ENCODE measurements at regions not wholly inside any gene's neighbourhood (a gene's known extent, or its start where the extent isn't known, plus 50 kb on each side); places are given as distances from the start of the nearest gene placed in this dataset.
"Not testable (repeated sequence)": the region's sequence is repeated elsewhere in the genome, so short reads cannot be mapped to it uniquely, and the experiment has no call there.

GRCh38 chr6:58008001-58008335, 690.5 kb downstream of the PRIM2 start:
- H3K9me3 ChIP-seq; intact Hi-C loops (cut with DNase I; ENCODE audit: low total_unique reads); DNase-seq (ENCODE audit: low spot score in 2 of 2); H3K36me3 ChIP-seq; H3K27me3 ChIP-seq; H3K4me3 ChIP-seq; H3K4me1 ChIP-seq: not testable (repeated sequence)
- peak overlapping the region in 1 of 2 donors; percentile 32 for H3K27ac ChIP-seq

- H3K4me3 ChIP-seq; H3K36me3 ChIP-seq; H3K27me3 ChIP-seq; H3K9me3 ChIP-seq; DNase-seq (ENCODE audit: low spot score in 2 of 2); intact Hi-C loops (cut with DNase I; ENCODE audit: low total_unique reads); H3K4me1 ChIP-seq; H3K27ac ChIP-seq: not testable (repeated sequence)
Observed at GRCh38 chr6:58011954-58012600, 694.6 kb downstream of the PRIM2 start.

- H3K4me3 ChIP-seq; H3K27ac ChIP-seq; H3K4me1 ChIP-seq; H3K9me3 ChIP-seq; intact Hi-C loops (cut with DNase I; ENCODE audit: low total_unique reads); H3K36me3 ChIP-seq; H3K27me3 ChIP-seq; DNase-seq (ENCODE audit: low spot score in 2 of 2): not testable (repeated sequence)
Observed at GRCh38 chr6:58016614-58017013, 699.2 kb downstream of the PRIM2 start.

- H3K27me3 ChIP-seq; H3K27ac ChIP-seq; H3K4me1 ChIP-seq; H3K9me3 ChIP-seq; intact Hi-C loops (cut with DNase I; ENCODE audit: low total_unique reads); H3K36me3 ChIP-seq; H3K4me3 ChIP-seq; DNase-seq (ENCODE audit: low spot score in 2 of 2): not testable (repeated sequence)
Observed at GRCh38 chr6:58028188-58028587, 710.8 kb downstream of the PRIM2 start.

- H3K27ac ChIP-seq; H3K27me3 ChIP-seq; H3K4me3 ChIP-seq; H3K9me3 ChIP-seq; H3K4me1 ChIP-seq; H3K36me3 ChIP-seq; DNase-seq (ENCODE audit: low spot score in 2 of 2); intact Hi-C loops (cut with DNase I; ENCODE audit: low total_unique reads): not testable (repeated sequence)
Observed at GRCh38 chr6:58038213-58038612, 720.8 kb downstream of the PRIM2 start.

- H3K4me3 ChIP-seq; DNase-seq (ENCODE audit: low spot score in 2 of 2); H3K4me1 ChIP-seq; intact Hi-C loops (cut with DNase I; ENCODE audit: low total_unique reads); H3K9me3 ChIP-seq; H3K27me3 ChIP-seq; H3K36me3 ChIP-seq; H3K27ac ChIP-seq: not testable (repeated sequence)
Observed at GRCh38 chr6:58046584-58046983, 729.2 kb downstream of the PRIM2 start.

GRCh38 chr6:58047389-58047788, 730.0 kb downstream of the PRIM2 start:
- H3K36me3 ChIP-seq; H3K27ac ChIP-seq; H3K27me3 ChIP-seq; DNase-seq (ENCODE audit: low spot score in 2 of 2); H3K4me3 ChIP-seq; intact Hi-C loops (cut with DNase I; ENCODE audit: low total_unique reads); H3K4me1 ChIP-seq; H3K9me3 ChIP-seq: not testable (repeated sequence)

- intact Hi-C loops (cut with DNase I; ENCODE audit: low total_unique reads); H3K4me3 ChIP-seq; H3K4me1 ChIP-seq: not testable (repeated sequence)
Observed at GRCh38 chr6:58047865-58048264, 730.4 kb downstream of the PRIM2 start.

GRCh38 chr6:58055465-58056176, 738.2 kb downstream of the PRIM2 start:
- H3K27ac ChIP-seq; intact Hi-C loops (cut with DNase I; ENCODE audit: low total_unique reads); H3K9me3 ChIP-seq; H3K36me3 ChIP-seq; DNase-seq (ENCODE audit: low spot score in 2 of 2); H3K27me3 ChIP-seq; H3K4me1 ChIP-seq: not testable (repeated sequence)
- H3K4me3 ChIP-seq = peak overlapping the region in 1 of 3 donors; percentile 8

More at GRCh38 chr6:58047865-58048264, 730.4 kb downstream of the PRIM2 start:
- not testable (repeated sequence) for H3K27me3 ChIP-seq; H3K9me3 ChIP-seq; H3K27ac ChIP-seq; H3K36me3 ChIP-seq; DNase-seq (ENCODE audit: low spot score in 2 of 2)

GRCh38 chr6:58059701-58060100, 742.3 kb downstream of the PRIM2 start:
- H3K4me3 ChIP-seq; H3K27me3 ChIP-seq; intact Hi-C loops (cut with DNase I; ENCODE audit: low total_unique reads); H3K9me3 ChIP-seq; H3K27ac ChIP-seq; H3K4me1 ChIP-seq; H3K36me3 ChIP-seq; DNase-seq (ENCODE audit: low spot score in 2 of 2): not testable (repeated sequence)

GRCh38 chr6:58063542-58063941, 746.1 kb downstream of the PRIM2 start:
- H3K27me3 ChIP-seq; H3K4me1 ChIP-seq; H3K36me3 ChIP-seq; DNase-seq (ENCODE audit: low spot score in 2 of 2); H3K9me3 ChIP-seq; intact Hi-C loops (cut with DNase I; ENCODE audit: low total_unique reads); H3K4me3 ChIP-seq; H3K27ac ChIP-seq: not testable (repeated sequence)

- H3K27ac ChIP-seq; H3K36me3 ChIP-seq; H3K4me1 ChIP-seq; H3K9me3 ChIP-seq; H3K27me3 ChIP-seq; H3K4me3 ChIP-seq; DNase-seq (ENCODE audit: low spot score in 2 of 2); intact Hi-C loops (cut with DNase I; ENCODE audit: low total_unique reads): not testable (repeated sequence)
Observed at GRCh38 chr6:58067867-58068548, 750.6 kb downstream of the PRIM2 start.
